ENCODE measurements at regions not wholly inside any gene's neighbourhood (a gene's known extent, or its start where the extent isn't known, plus 50 kb on each side); places are given as distances from the start of the nearest gene placed in this dataset.

GRCh38 chr5:89458332-89458656 is 575.3 kb upstream of the MEF2C start:
- TF ChIP-seq CTCF (IDR thresholded peaks at IDR 0.05) (no peak), POLR2A (IDR thresholded peaks at IDR 0.05) (no peak)
